Tibial nerve (tissue), 4 donors: ENCODE measurements at regions not wholly inside any gene's neighbourhood (a gene's known extent, or its start where the extent isn't known, plus 50 kb on each side); places are given as distances from the start of the nearest gene placed in this dataset.

ENCODE experiments used
- EP300 ChIP-seq, 2 donors: sonication (generic); formaldehyde crosslinking; IDR thresholded peaks; one replicate each; pipeline ENCODE4 v1.6.1; 2017; ENCODE audit warnings: antibody characterized with exemption in 2 of 2, mild to moderate bottlenecking in 1 of 2
- POLR2A ChIP-seq, 2 donors: fragments of 450-650 bp; IDR thresholded peaks; one replicate each; pipeline ENCODE4 v1.6.1; 2017; ENCODE audit warnings: antibody characterized with exemption in 2 of 2, mild to moderate bottlenecking in 2 of 2, moderate library complexity in 2 of 2
- TF ChIP-seq, protein P1 (sequence below), 5 experiments: fragments of 200-600 bp in 3 of 5; fragments of 450-650 bp in 2 of 5; sonication (generic) in 3 of 5; IDR thresholded peaks; one replicate each; pipeline ENCODE4 v1.5.1; 2016 to 2019; ENCODE audit warnings: antibody characterized with exemption in 5 of 5, mild to moderate bottlenecking in 3 of 5, moderate library complexity in 2 of 5

- TF ChIP-seq POLR2A (IDR thresholded peaks at IDR 0.05) = no peak
- TF ChIP-seq, protein P1, sequence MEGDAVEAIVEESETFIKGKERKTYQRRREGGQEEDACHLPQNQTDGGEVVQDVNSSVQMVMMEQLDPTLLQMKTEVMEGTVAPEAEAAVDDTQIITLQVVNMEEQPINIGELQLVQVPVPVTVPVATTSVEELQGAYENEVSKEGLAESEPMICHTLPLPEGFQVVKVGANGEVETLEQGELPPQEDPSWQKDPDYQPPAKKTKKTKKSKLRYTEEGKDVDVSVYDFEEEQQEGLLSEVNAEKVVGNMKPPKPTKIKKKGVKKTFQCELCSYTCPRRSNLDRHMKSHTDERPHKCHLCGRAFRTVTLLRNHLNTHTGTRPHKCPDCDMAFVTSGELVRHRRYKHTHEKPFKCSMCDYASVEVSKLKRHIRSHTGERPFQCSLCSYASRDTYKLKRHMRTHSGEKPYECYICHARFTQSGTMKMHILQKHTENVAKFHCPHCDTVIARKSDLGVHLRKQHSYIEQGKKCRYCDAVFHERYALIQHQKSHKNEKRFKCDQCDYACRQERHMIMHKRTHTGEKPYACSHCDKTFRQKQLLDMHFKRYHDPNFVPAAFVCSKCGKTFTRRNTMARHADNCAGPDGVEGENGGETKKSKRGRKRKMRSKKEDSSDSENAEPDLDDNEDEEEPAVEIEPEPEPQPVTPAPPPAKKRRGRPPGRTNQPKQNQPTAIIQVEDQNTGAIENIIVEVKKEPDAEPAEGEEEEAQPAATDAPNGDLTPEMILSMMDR (IDR thresholded peaks at IDR 0.05) = no peak
- no peak for TF ChIP-seq EP300 (IDR thresholded peaks at IDR 0.05)
Observed at GRCh38 chr9:110114859-110115201, 93.1 kb downstream of the C9orf152 start.
